ENCODE measurements at regions not wholly inside any gene's neighbourhood (a gene's known extent, or its start where the extent isn't known, plus 50 kb on each side); places are given as distances from the start of the nearest gene placed in this dataset.
"Not testable (repeated sequence)": the region's sequence is repeated elsewhere in the genome, so short reads cannot be mapped to it uniquely, and the experiment has no call there.

DNA sequence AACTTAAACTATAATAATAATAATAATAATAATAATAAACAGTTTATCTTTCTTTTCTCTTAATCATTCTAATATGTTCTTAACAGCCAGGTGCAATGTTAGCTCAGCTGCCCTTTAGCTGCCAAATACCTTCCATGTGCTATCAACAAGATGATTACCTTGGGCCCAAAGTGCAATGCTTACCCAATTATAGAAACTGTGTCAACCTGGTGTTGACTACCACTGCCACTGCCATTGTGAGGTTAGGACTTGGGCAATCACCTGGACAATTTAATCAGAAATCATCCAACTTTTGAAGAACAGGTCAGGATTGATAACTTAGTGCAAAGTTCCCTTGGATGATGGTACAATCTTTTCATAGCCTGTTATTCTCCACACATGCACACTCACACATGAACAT, 371.8 kb upstream of the SALL1 start:
- Histone ChIP-seq H3K9me3 (replicated peaks) (peaks cover 37% of the 10 kb centered on the region), H3K27me3 (ENCODE audit: low read depth) (peaks cover 4% of the 10 kb centered on the region), H3K4me3 (no peak overlapping the region), H3K4me1 (no peaks in the 10 kb centered on the region), H3K36me3 (no peaks in the 10 kb centered on the region), H3K27ac (replicated peaks) (no peak overlapping the region)
- no peak for DNase-seq
- intact Hi-C loops (cut with micrococcal nuclease), result no loop called here
- TF ChIP-seq, protein P1, sequence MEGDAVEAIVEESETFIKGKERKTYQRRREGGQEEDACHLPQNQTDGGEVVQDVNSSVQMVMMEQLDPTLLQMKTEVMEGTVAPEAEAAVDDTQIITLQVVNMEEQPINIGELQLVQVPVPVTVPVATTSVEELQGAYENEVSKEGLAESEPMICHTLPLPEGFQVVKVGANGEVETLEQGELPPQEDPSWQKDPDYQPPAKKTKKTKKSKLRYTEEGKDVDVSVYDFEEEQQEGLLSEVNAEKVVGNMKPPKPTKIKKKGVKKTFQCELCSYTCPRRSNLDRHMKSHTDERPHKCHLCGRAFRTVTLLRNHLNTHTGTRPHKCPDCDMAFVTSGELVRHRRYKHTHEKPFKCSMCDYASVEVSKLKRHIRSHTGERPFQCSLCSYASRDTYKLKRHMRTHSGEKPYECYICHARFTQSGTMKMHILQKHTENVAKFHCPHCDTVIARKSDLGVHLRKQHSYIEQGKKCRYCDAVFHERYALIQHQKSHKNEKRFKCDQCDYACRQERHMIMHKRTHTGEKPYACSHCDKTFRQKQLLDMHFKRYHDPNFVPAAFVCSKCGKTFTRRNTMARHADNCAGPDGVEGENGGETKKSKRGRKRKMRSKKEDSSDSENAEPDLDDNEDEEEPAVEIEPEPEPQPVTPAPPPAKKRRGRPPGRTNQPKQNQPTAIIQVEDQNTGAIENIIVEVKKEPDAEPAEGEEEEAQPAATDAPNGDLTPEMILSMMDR (IDR thresholded peaks at IDR 0.05; ENCODE audit: borderline replicate concordance), result no peak

DNA sequence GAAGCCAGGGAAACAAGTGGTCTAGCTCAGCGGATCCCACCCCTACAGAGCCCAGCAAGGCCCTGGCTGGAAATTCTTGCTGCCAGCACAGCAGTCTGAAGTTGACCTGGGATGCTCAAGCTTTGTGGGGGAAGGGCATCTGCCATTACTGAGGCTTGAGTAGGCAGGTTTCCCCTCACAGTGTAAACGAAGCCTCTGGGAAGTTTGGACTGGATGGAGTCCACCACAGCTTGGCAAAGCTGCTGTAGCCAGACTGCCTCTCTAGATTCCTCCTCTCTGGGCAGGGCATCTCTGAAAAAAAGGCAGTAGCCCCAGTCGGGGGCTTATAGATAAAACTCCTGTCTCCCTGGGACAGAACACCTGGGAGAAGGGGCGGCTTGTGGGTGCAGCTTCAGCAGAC, 365.9 kb upstream of the SALL1 start:
- DNase-seq; intact Hi-C loops (cut with micrococcal nuclease): not testable (repeated sequence)

DNA sequence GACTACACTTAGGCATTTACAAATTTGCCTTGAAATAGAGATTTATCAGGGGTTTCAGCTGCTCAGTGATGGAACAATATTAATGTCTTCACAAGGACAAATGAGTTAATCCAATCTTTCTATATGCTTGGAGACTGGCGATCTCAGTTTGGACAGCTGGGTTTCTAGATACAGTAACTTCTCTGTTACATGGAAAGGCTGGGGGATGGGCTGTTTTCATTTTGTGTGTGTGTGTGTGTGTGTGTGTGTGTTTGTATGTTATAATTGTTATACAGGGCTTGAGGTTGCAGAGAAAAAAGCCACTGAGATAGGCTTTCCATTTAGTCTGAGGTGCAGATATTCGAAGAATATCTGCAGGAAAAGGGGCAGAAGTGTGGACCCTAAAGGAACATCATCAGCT, 359.3 kb upstream of the SALL1 start:
- intact Hi-C loops (cut with micrococcal nuclease), result no loop called here
- no peaks in the 10 kb centered on the region for H3K36me3 ChIP-seq

More for the DNA sequence above, 365.9 kb upstream of the SALL1 start:
- H3K4me1 ChIP-seq; H3K27ac ChIP-seq (replicated peaks); H3K4me3 ChIP-seq; H3K36me3 ChIP-seq; H3K27me3 ChIP-seq (ENCODE audit: low read depth): not testable (repeated sequence)
- peaks cover 37% of the 10 kb centered on the region for H3K9me3 ChIP-seq (replicated peaks)

DNA sequence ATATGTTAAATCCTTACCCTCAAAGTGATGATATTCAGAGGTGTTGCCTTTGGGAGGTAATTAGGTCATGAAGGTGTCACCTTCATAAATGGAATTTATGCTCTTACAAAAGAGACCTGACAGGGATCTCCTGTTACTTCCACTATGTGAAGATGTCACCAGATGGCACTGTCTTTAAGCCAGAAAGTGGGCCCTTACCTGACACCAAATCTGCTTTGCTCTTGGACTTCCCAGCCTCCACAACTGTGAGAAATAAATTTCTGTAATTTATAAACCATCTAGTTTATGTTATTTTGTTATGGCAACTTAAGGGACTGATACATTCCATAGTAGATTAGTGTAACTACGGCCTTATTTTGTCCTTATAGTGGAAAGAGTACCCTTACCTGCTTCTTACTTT, 358.3 kb upstream of the SALL1 start:
- H3K4me1 ChIP-seq, result no peaks in the 10 kb centered on the region
- TF ChIP-seq, protein P1 (IDR thresholded peaks at IDR 0.05; ENCODE audit: borderline replicate concordance), result no peak
- no peak overlapping the region for H3K27ac ChIP-seq (replicated peaks)

More for the DNA sequence above, 359.3 kb upstream of the SALL1 start:
- H3K27me3 ChIP-seq (ENCODE audit: low read depth), result no peaks in the 10 kb centered on the region
- no peaks in the 10 kb centered on the region for H3K4me1 ChIP-seq
- TF ChIP-seq, protein P1 (IDR thresholded peaks at IDR 0.05; ENCODE audit: borderline replicate concordance), result no peak
- peaks cover 30% of the 10 kb centered on the region for H3K9me3 ChIP-seq (replicated peaks)
- H3K27ac ChIP-seq (replicated peaks), result no peak overlapping the region
- no peak overlapping the region for H3K4me3 ChIP-seq
- DNase-seq, result no peak

DNA sequence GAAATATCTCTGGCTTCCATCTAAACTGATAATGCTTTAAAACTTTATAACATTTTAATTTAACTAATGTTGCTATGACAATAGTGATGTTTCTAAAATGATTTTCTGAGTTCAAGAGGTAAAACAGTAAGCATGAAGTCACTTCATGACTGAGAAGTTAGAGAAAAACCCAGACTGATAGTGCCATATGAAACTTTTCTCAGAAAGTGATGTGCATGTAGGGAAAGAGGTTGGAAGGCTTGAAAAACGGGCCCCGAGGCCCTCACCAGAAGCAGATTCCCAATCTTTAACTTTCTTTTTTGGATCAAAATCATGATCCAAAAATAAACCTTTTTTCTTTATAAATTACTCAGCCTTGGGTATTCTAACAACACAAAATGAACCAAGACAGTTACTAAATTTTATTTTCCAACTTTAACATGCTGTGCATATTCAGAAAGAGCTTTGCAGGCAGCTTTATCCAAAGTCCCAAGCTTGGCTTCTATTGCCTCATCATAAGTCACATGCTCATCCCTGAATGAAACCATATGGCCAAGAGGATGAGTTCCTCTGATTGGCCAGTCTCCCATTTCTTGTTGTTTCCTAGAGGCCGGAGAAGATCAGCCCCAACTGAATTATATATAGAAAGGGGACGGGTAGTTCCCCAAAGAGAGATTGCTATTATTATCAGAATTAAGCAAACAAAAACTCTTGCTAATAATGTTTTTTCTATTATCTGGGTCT, 357.6 kb upstream of the SALL1 start:
- Histone ChIP-seq H3K27ac (replicated peaks) (no peak overlapping the region), H3K27me3 (ENCODE audit: low read depth) (no peaks in the 10 kb centered on the region), H3K36me3 (no peaks in the 10 kb centered on the region), H3K4me3 (no peak overlapping the region), H3K9me3 (replicated peaks) (peaks cover 28% of the 10 kb centered on the region), H3K4me1 (no peaks in the 10 kb centered on the region)
- TF ChIP-seq, protein P1 (IDR thresholded peaks at IDR 0.05; ENCODE audit: borderline replicate concordance), result no peak
- intact Hi-C loops (cut with micrococcal nuclease), result no loop called here
- DNase-seq, result no peak

More for the DNA sequence above, 358.3 kb upstream of the SALL1 start:
- intact Hi-C loops (cut with micrococcal nuclease), result no loop called here
- Histone ChIP-seq H3K27me3 (ENCODE audit: low read depth) (no peaks in the 10 kb centered on the region), H3K36me3 (no peaks in the 10 kb centered on the region), H3K9me3 (replicated peaks) (peaks cover 28% of the 10 kb centered on the region), H3K4me3 (no peak overlapping the region)
- no peak for DNase-seq

DNA sequence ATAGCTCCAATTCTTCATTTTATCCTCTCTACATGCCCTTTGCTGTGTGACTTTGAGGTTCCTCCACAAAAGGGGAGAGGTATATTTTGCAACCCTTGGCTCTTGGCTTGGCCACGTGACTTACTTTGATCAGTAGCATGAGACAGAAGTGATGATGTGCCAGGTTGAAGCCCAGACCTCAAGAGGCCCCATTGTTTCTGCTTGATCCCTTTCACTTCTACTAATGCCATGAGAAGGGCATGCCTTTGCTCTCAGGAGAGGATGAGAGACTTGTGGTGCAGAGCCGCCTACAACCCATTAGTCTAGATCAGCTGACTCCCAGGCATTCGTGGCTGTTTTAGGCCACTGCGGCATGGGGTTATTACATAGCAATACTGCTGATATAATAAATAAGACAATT, 356.2 kb upstream of the SALL1 start:
- TF ChIP-seq, protein P1 (IDR thresholded peaks at IDR 0.05; ENCODE audit: borderline replicate concordance), result no peak
- H3K9me3 ChIP-seq (replicated peaks), result peaks cover 23% of the 10 kb centered on the region
- no peak overlapping the region for H3K4me3 ChIP-seq
- no peaks in the 10 kb centered on the region for H3K36me3 ChIP-seq
- intact Hi-C loops (cut with micrococcal nuclease), result no loop called here
- H3K27ac ChIP-seq (replicated peaks), result no peak overlapping the region
- no peaks in the 10 kb centered on the region for H3K27me3 ChIP-seq (ENCODE audit: low read depth)
- H3K4me1 ChIP-seq, result no peaks in the 10 kb centered on the region
- no peak for DNase-seq

Measured in left ventricle myocardium inferior (tissue), 1 donor.